ENCODE measurements at regions not wholly inside any gene's neighbourhood (a gene's known extent, or its start where the extent isn't known, plus 50 kb on each side); places are given as distances from the start of the nearest gene placed in this dataset.

GRCh38 chr2:57868619-57869139 lies 177.9 kb upstream of the VRK2 start:
- Histone ChIP-seq H3K4me3 (ENCODE audit: low read depth, low read length) (no peak overlapping the region), H3K27me3 (replicated peaks) (no peaks in the 10 kb centered on the region), H3K27ac (no peak overlapping the region), H3K36me3 (replicated peaks) (no peaks in the 10 kb centered on the region)
- DNase-seq, result no peak
- in situ Hi-C loops (cut with HindIII; ENCODE audit: low pct_ligation_motif_present, low sequenced_read_pairs), result no loop called here
- no peak for TF ChIP-seq CTCF (IDR thresholded peaks at IDR 0.05; ENCODE audit: low read depth, low read length, missing control alignments)

- TF ChIP-seq CTCF (IDR thresholded peaks at IDR 0.05; ENCODE audit: low read depth, low read length, missing control alignments), result no peak
- Histone ChIP-seq H3K4me3 (ENCODE audit: low read depth, low read length) (no peak overlapping the region), H3K36me3 (replicated peaks) (no peaks in the 10 kb centered on the region), H3K27ac (no peak overlapping the region), H3K27me3 (replicated peaks) (no peaks in the 10 kb centered on the region)
- DNase-seq, result no peak
- in situ Hi-C loops (cut with HindIII; ENCODE audit: low pct_ligation_motif_present, low sequenced_read_pairs), result no loop called here
Observed at GRCh38 chr2:57869758-57870344, 176.8 kb upstream of the VRK2 start.

GRCh38 chr2:57876313-57876712 lies 170.3 kb upstream of the VRK2 start:
- H3K27ac ChIP-seq, result no peak overlapping the region
- no peaks in the 10 kb centered on the region for H3K36me3 ChIP-seq (replicated peaks)
- DNase-seq, result no peak
- H3K27me3 ChIP-seq (replicated peaks), result no peaks in the 10 kb centered on the region
- in situ Hi-C loops (cut with HindIII; ENCODE audit: low pct_ligation_motif_present, low sequenced_read_pairs), result no loop called here
- TF ChIP-seq CTCF (IDR thresholded peaks at IDR 0.05; ENCODE audit: low read depth, low read length, missing control alignments), result no peak
- no peak overlapping the region for H3K4me3 ChIP-seq (ENCODE audit: low read depth, low read length)

- no peak overlapping the region for H3K27ac ChIP-seq
- DNase-seq, result no peak
- H3K4me3 ChIP-seq (ENCODE audit: low read depth, low read length), result no peak overlapping the region
- H3K36me3 ChIP-seq (replicated peaks), result no peaks in the 10 kb centered on the region
- in situ Hi-C loops (cut with HindIII; ENCODE audit: low pct_ligation_motif_present, low sequenced_read_pairs), result no loop called here
- H3K27me3 ChIP-seq (replicated peaks), result no peaks in the 10 kb centered on the region
- no peak for TF ChIP-seq CTCF (IDR thresholded peaks at IDR 0.05; ENCODE audit: low read depth, low read length, missing control alignments)
Observed at GRCh38 chr2:57877811-57878170, 168.8 kb upstream of the VRK2 start.

GRCh38 chr2:57878171-57878865 lies 168.3 kb upstream of the VRK2 start:
- H3K4me3 ChIP-seq (ENCODE audit: low read depth, low read length), result no peak overlapping the region
- in situ Hi-C loops (cut with HindIII; ENCODE audit: low pct_ligation_motif_present, low sequenced_read_pairs), result no loop called here
- H3K27ac ChIP-seq, result no peak overlapping the region
- H3K36me3 ChIP-seq (replicated peaks), result no peaks in the 10 kb centered on the region
- H3K27me3 ChIP-seq (replicated peaks), result no peaks in the 10 kb centered on the region
- no peak for DNase-seq
- TF ChIP-seq CTCF (IDR thresholded peaks at IDR 0.05; ENCODE audit: low read depth, low read length, missing control alignments), result no peak

- H3K4me3 ChIP-seq (ENCODE audit: low read depth, low read length), result no peak overlapping the region
- no peak for DNase-seq
- H3K36me3 ChIP-seq (replicated peaks), result no peaks in the 10 kb centered on the region
- no peak for TF ChIP-seq CTCF (IDR thresholded peaks at IDR 0.05; ENCODE audit: low read depth, low read length, missing control alignments)
- in situ Hi-C loops (cut with HindIII; ENCODE audit: low pct_ligation_motif_present, low sequenced_read_pairs), result no loop called here
- no peak overlapping the region for H3K27ac ChIP-seq
- no peaks in the 10 kb centered on the region for H3K27me3 ChIP-seq (replicated peaks)
Observed at GRCh38 chr2:57878866-57879210, 167.8 kb upstream of the VRK2 start.
